ENCODE measurements at regions not wholly inside any gene's neighbourhood (a gene's known extent, or its start where the extent isn't known, plus 50 kb on each side); places are given as distances from the start of the nearest gene placed in this dataset.

- DNase-seq (ENCODE audit: low read depth in 2 of 3, low spot score in 2 of 3) = no peak
Measured at GRCh38 chr20:48260129-48260756, 475.0 kb upstream of the SULF2 start.

- DNase-seq (ENCODE audit: low read depth in 2 of 3, low spot score in 2 of 3) = no peak
Measured at GRCh38 chr20:48259456-48259855, 474.2 kb upstream of the SULF2 start.

GRCh38 chr20:48257833-48258232, 472.6 kb upstream of the SULF2 start:
- no peak for DNase-seq (ENCODE audit: low read depth in 2 of 3, low spot score in 2 of 3)

- no peak for DNase-seq (ENCODE audit: low read depth in 2 of 3, low spot score in 2 of 3)
Measured at GRCh38 chr20:48247961-48248360, 462.7 kb upstream of the SULF2 start.

- no peak for DNase-seq (ENCODE audit: low read depth in 2 of 3, low spot score in 2 of 3)
Measured at GRCh38 chr20:48246061-48246790, 460.9 kb upstream of the SULF2 start.

GRCh38 chr20:48242623-48243022, 457.3 kb upstream of the SULF2 start:
- DNase-seq (ENCODE audit: low read depth in 2 of 3, low spot score in 2 of 3) = no peak

- DNase-seq (ENCODE audit: low read depth in 2 of 3, low spot score in 2 of 3) = no peak
Measured at GRCh38 chr20:48241482-48241881, 456.2 kb upstream of the SULF2 start.

GRCh38 chr20:48238781-48239180, 453.5 kb upstream of the SULF2 start:
- DNase-seq (ENCODE audit: low read depth in 2 of 3, low spot score in 2 of 3) = no peak

GRCh38 chr20:48238326-48238725, 453.0 kb upstream of the SULF2 start:
- no peak for DNase-seq (ENCODE audit: low read depth in 2 of 3, low spot score in 2 of 3)

GRCh38 chr20:48236000-48236970, 451.0 kb upstream of the SULF2 start:
- DNase-seq (ENCODE audit: low read depth in 2 of 3, low spot score in 2 of 3) = no peak

GRCh38 chr20:48234951-48235350, 449.7 kb upstream of the SULF2 start:
- no peak for DNase-seq (ENCODE audit: low read depth in 2 of 3, low spot score in 2 of 3)

GRCh38 chr20:48231253-48231930, 446.1 kb upstream of the SULF2 start:
- no peak for DNase-seq (ENCODE audit: low read depth in 2 of 3, low spot score in 2 of 3)

- no peak for DNase-seq (ENCODE audit: low read depth in 2 of 3, low spot score in 2 of 3)
Measured at GRCh38 chr20:48230216-48230615, 444.9 kb upstream of the SULF2 start.

- no peak for DNase-seq (ENCODE audit: low read depth in 2 of 3, low spot score in 2 of 3)
Measured at GRCh38 chr20:48227381-48227780, 442.1 kb upstream of the SULF2 start.

- DNase-seq (ENCODE audit: low read depth in 2 of 3, low spot score in 2 of 3) = no peak
Measured at GRCh38 chr20:48226642-48227041, 441.4 kb upstream of the SULF2 start.

GRCh38 chr20:48224533-48225050, 439.3 kb upstream of the SULF2 start:
- DNase-seq (ENCODE audit: low read depth in 2 of 3, low spot score in 2 of 3) = no peak

- DNase-seq (ENCODE audit: low read depth in 2 of 3, low spot score in 2 of 3) = no peak
Measured at GRCh38 chr20:48223715-48224114, 438.4 kb upstream of the SULF2 start.

GRCh38 chr20:48222595-48223180, 437.4 kb upstream of the SULF2 start:
- DNase-seq (ENCODE audit: low read depth in 2 of 3, low spot score in 2 of 3) = no peak

GRCh38 chr20:48220033-48220633, 434.9 kb upstream of the SULF2 start:
- DNase-seq (ENCODE audit: low read depth in 2 of 3, low spot score in 2 of 3) = no peak

GRCh38 chr20:48219306-48219705, 434.0 kb upstream of the SULF2 start:
- no peak for DNase-seq (ENCODE audit: low read depth in 2 of 3, low spot score in 2 of 3)

Measured in hematopoietic multipotent progenitor cell (in vitro differentiated cells).